ENCODE measurements at regions not wholly inside any gene's neighbourhood (a gene's known extent, or its start where the extent isn't known, plus 50 kb on each side); places are given as distances from the start of the nearest gene placed in this dataset.
"Not testable (repeated sequence)": the region's sequence is repeated elsewhere in the genome, so short reads cannot be mapped to it uniquely, and the experiment has no call there.

- DNase-seq (ENCODE audit: low spot score), result no peak
These were observed 700.8 kb downstream of the MAT2B start for GRCh38 chr5:164206196-164206595.

GRCh38 chr5:164207646-164208045 is 702.2 kb downstream of the MAT2B start:
- DNase-seq (ENCODE audit: low spot score), result no peak

GRCh38 chr5:164210491-164210890 is 705.1 kb downstream of the MAT2B start:
- DNase-seq (ENCODE audit: low spot score), result no peak

- no peak for DNase-seq (ENCODE audit: low spot score)
These were observed 709.3 kb downstream of the MAT2B start for GRCh38 chr5:164214698-164215097.

GRCh38 chr5:164217464-164217863 is 712.0 kb downstream of the MAT2B start:
- no peak for DNase-seq (ENCODE audit: low spot score)

GRCh38 chr5:164220522-164220921 is 715.1 kb downstream of the MAT2B start:
- DNase-seq (ENCODE audit: low spot score), result no peak

- DNase-seq (ENCODE audit: low spot score), result no peak
These were observed 718.8 kb downstream of the MAT2B start for GRCh38 chr5:164224236-164224635.

GRCh38 chr5:164224772-164225171 is 719.4 kb downstream of the MAT2B start:
- no peak for DNase-seq (ENCODE audit: low spot score)

GRCh38 chr5:164230341-164230740 is 724.9 kb downstream of the MAT2B start:
- DNase-seq (ENCODE audit: low spot score), result no peak

- DNase-seq (ENCODE audit: low spot score), result no peak
These were observed 728.4 kb downstream of the MAT2B start for GRCh38 chr5:164233791-164234190.

- no peak for DNase-seq (ENCODE audit: low spot score)
These were observed 728.9 kb downstream of the MAT2B start for GRCh38 chr5:164234321-164234720.

GRCh38 chr5:164235300-164235891 is 730.0 kb downstream of the MAT2B start:
- DNase-seq (ENCODE audit: low spot score), result no peak

GRCh38 chr5:164237486-164237885 is 732.1 kb downstream of the MAT2B start:
- DNase-seq (ENCODE audit: low spot score), result no peak

GRCh38 chr5:164251781-164252180 is 746.4 kb downstream of the MAT2B start:
- not testable (repeated sequence) for DNase-seq (ENCODE audit: low spot score)

- DNase-seq (ENCODE audit: low spot score), result no peak
These were observed 748.3 kb downstream of the MAT2B start for GRCh38 chr5:164253764-164254163.

GRCh38 chr5:164255598-164256213 is 750.3 kb downstream of the MAT2B start:
- DNase-seq (ENCODE audit: low spot score), result no peak

- DNase-seq (ENCODE audit: low spot score), result no peak
These were observed 750.9 kb downstream of the MAT2B start for GRCh38 chr5:164256351-164256750.

- DNase-seq (ENCODE audit: low spot score), result no peak
These were observed 751.5 kb downstream of the MAT2B start for GRCh38 chr5:164256954-164257353.

GRCh38 chr5:164265566-164265965 is 760.1 kb downstream of the MAT2B start:
- no peak for DNase-seq (ENCODE audit: low spot score)

GRCh38 chr5:164266571-164266970 is 761.2 kb downstream of the MAT2B start:
- no peak for DNase-seq (ENCODE audit: low spot score)

GRCh38 chr5:164277720-164278119 is 772.3 kb downstream of the MAT2B start:
- DNase-seq (ENCODE audit: low spot score), result no peak

- no peak for DNase-seq (ENCODE audit: low spot score)
These were observed 784.1 kb downstream of the MAT2B start for GRCh38 chr5:164289526-164289925.

GRCh38 chr5:164296603-164297080 is 791.2 kb downstream of the MAT2B start:
- no peak for DNase-seq (ENCODE audit: low spot score)

GRCh38 chr5:164298165-164298564 is 792.7 kb downstream of the MAT2B start:
- DNase-seq (ENCODE audit: low spot score), result no peak
